ENCODE measurements at regions not wholly inside any gene's neighbourhood (a gene's known extent, or its start where the extent isn't known, plus 50 kb on each side); places are given as distances from the start of the nearest gene placed in this dataset.

GRCh38 chr10:105658696-105659095 is 1017.6 kb downstream of the SORCS3 start:
- H4K20me1 ChIP-seq (ENCODE audit: insufficient read depth, low read length): no peaks in the 10 kb centered on the region
- intact Hi-C loops (cut with micrococcal nuclease; ENCODE audit: unreplicated experiment): no loop called here
- ChIA-PET CTCF (ENCODE audit: unreplicated experiment) (no interaction called here), POLR2A (no interaction called here)
- no peak for DNase-seq (ENCODE audit: low spot score)
- TF ChIP-seq CTCF (conservative IDR thresholded peaks at IDR 0.05; ENCODE audit: low read length): no peak
- no peak for TF ChIP-seq EZH2phosphoT487 (IDR thresholded peaks at IDR 0.05; ENCODE audit: borderline replicate concordance, low read depth, low read length)
- BruUV-seq (replicated peaks): no TSS peak
- H3K4me1 ChIP-seq (ENCODE audit: insufficient read depth, low read length, poor library complexity, severe bottlenecking): no peaks in the 10 kb centered on the region
- H3K9me2 ChIP-seq (ENCODE audit: insufficient read depth, low read length): no peaks in the 10 kb centered on the region
- H3K79me2 ChIP-seq (ENCODE audit: insufficient read depth, low read depth, low read length): no peaks in the 10 kb centered on the region
- no peak overlapping the region for H3K4me3 ChIP-seq (ENCODE audit: low read depth, low read length, poor library complexity, severe bottlenecking)
- H3K4me2 ChIP-seq (ENCODE audit: low read length): no peak overlapping the region
- H3K27ac ChIP-seq (ENCODE audit: low read depth, low read length, poor library complexity, severe bottlenecking): no peak overlapping the region
- H2AFZ ChIP-seq (ENCODE audit: low read length): no peak overlapping the region
- no peaks in the 10 kb centered on the region for H3K9me3 ChIP-seq (ENCODE audit: low read length)
- H3K36me3 ChIP-seq (ENCODE audit: insufficient read depth, low read length): no peaks in the 10 kb centered on the region

GRCh38 chr10:105656856-105657255 is 1015.8 kb downstream of the SORCS3 start:
- no peaks in the 10 kb centered on the region for H3K9me3 ChIP-seq (ENCODE audit: low read length)
- H3K79me2 ChIP-seq (ENCODE audit: insufficient read depth, low read depth, low read length): no peaks in the 10 kb centered on the region
- no peak overlapping the region for H3K27ac ChIP-seq (ENCODE audit: low read depth, low read length, poor library complexity, severe bottlenecking)
- H3K9me2 ChIP-seq (ENCODE audit: insufficient read depth, low read length): no peaks in the 10 kb centered on the region
- TF ChIP-seq CTCF (conservative IDR thresholded peaks at IDR 0.05; ENCODE audit: low read length) (no peak), EZH2phosphoT487 (IDR thresholded peaks at IDR 0.05; ENCODE audit: borderline replicate concordance, low read depth, low read length) (no peak)
- BruUV-seq (replicated peaks): no TSS peak
- intact Hi-C loops (cut with micrococcal nuclease; ENCODE audit: unreplicated experiment): no loop called here
- no peak for DNase-seq (ENCODE audit: low spot score)
- CTCF ChIA-PET (ENCODE audit: unreplicated experiment): no interaction called here
- no peaks in the 10 kb centered on the region for H3K36me3 ChIP-seq (ENCODE audit: insufficient read depth, low read length)
- H4K20me1 ChIP-seq (ENCODE audit: insufficient read depth, low read length): no peaks in the 10 kb centered on the region
- POLR2A ChIA-PET: no interaction called here
- H3K4me3 ChIP-seq (ENCODE audit: low read depth, low read length, poor library complexity, severe bottlenecking): no peak overlapping the region
- no peak overlapping the region for H2AFZ ChIP-seq (ENCODE audit: low read length)
- H3K4me1 ChIP-seq (ENCODE audit: insufficient read depth, low read length, poor library complexity, severe bottlenecking): no peaks in the 10 kb centered on the region
- no peak overlapping the region for H3K4me2 ChIP-seq (ENCODE audit: low read length)

GRCh38 chr10:105650306-105650705 is 1009.2 kb downstream of the SORCS3 start:
- H3K27ac ChIP-seq (ENCODE audit: low read depth, low read length, poor library complexity, severe bottlenecking): no peak overlapping the region
- H3K9me3 ChIP-seq (ENCODE audit: low read length): no peaks in the 10 kb centered on the region
- no peak overlapping the region for H3K4me2 ChIP-seq (ENCODE audit: low read length)
- no peak for DNase-seq (ENCODE audit: low spot score)
- no peaks in the 10 kb centered on the region for H4K20me1 ChIP-seq (ENCODE audit: insufficient read depth, low read length)
- no peak overlapping the region for H3K4me3 ChIP-seq (ENCODE audit: low read depth, low read length, poor library complexity, severe bottlenecking)
- no peaks in the 10 kb centered on the region for H3K4me1 ChIP-seq (ENCODE audit: insufficient read depth, low read length, poor library complexity, severe bottlenecking)
- TF ChIP-seq EZH2phosphoT487 (IDR thresholded peaks at IDR 0.05; ENCODE audit: borderline replicate concordance, low read depth, low read length) (no peak), CTCF (conservative IDR thresholded peaks at IDR 0.05; ENCODE audit: low read length) (no peak)
- no peaks in the 10 kb centered on the region for H3K79me2 ChIP-seq (ENCODE audit: insufficient read depth, low read depth, low read length)
- no peak overlapping the region for H2AFZ ChIP-seq (ENCODE audit: low read length)
- intact Hi-C loops (cut with micrococcal nuclease; ENCODE audit: unreplicated experiment): no loop called here
- no peaks in the 10 kb centered on the region for H3K36me3 ChIP-seq (ENCODE audit: insufficient read depth, low read length)
- ChIA-PET POLR2A (no interaction called here), CTCF (ENCODE audit: unreplicated experiment) (no interaction called here)
- H3K9me2 ChIP-seq (ENCODE audit: insufficient read depth, low read length): no peaks in the 10 kb centered on the region
- no TSS peak for BruUV-seq (replicated peaks)
